ENCODE measurements at regions not wholly inside any gene's neighbourhood (a gene's known extent, or its start where the extent isn't known, plus 50 kb on each side); places are given as distances from the start of the nearest gene placed in this dataset.

- Histone ChIP-seq H3K4me1 (ENCODE audit: insufficient read depth, insufficient read length) (no peaks in the 10 kb centered on the region), H3K9ac (ENCODE audit: insufficient read length, low read depth) (no peak overlapping the region), H3K27me3 (ENCODE audit: insufficient read depth, insufficient read length) (no peaks in the 10 kb centered on the region), H3K36me3 (ENCODE audit: insufficient read depth, insufficient read length, low read length) (no peaks in the 10 kb centered on the region), H3K4me3 (ENCODE audit: insufficient read length, low read depth) (no peak overlapping the region), H3K9me3 (ENCODE audit: insufficient read depth, low read length) (no peaks in the 10 kb centered on the region)
- no peak for DNase-seq (ENCODE audit: low read depth, low spot score)
- TF ChIP-seq SUZ12 (IDR thresholded peaks at IDR 0.05; ENCODE audit: extremely low read depth, insufficient read depth, insufficient read length) (no peak), ZNF274 (IDR thresholded peaks at IDR 0.05; ENCODE audit: low read depth, low read length) (no peak), YY1 (IDR thresholded peaks at IDR 0.05; ENCODE audit: insufficient read depth, insufficient read length) (no peak)
Observed at GRCh38 chr14:99065551-99065950, 206.4 kb downstream of the BCL11B start.

GRCh38 chr14:99066378-99066777 is 205.6 kb downstream of the BCL11B start:
- no peak for DNase-seq (ENCODE audit: low read depth, low spot score)
- no peaks in the 10 kb centered on the region for H3K27me3 ChIP-seq (ENCODE audit: insufficient read depth, insufficient read length)
- TF ChIP-seq YY1 (IDR thresholded peaks at IDR 0.05; ENCODE audit: insufficient read depth, insufficient read length) (no peak), SUZ12 (IDR thresholded peaks at IDR 0.05; ENCODE audit: extremely low read depth, insufficient read depth, insufficient read length) (no peak), ZNF274 (IDR thresholded peaks at IDR 0.05; ENCODE audit: low read depth, low read length) (no peak)
- no peak overlapping the region for H3K9ac ChIP-seq (ENCODE audit: insufficient read length, low read depth)
- no peaks in the 10 kb centered on the region for H3K36me3 ChIP-seq (ENCODE audit: insufficient read depth, insufficient read length, low read length)
- H3K9me3 ChIP-seq (ENCODE audit: insufficient read depth, low read length) = no peaks in the 10 kb centered on the region
- H3K4me3 ChIP-seq (ENCODE audit: insufficient read length, low read depth) = no peak overlapping the region
- H3K4me1 ChIP-seq (ENCODE audit: insufficient read depth, insufficient read length) = no peaks in the 10 kb centered on the region

GRCh38 chr14:99067141-99067920 is 204.7 kb downstream of the BCL11B start:
- TF ChIP-seq ZNF274 (IDR thresholded peaks at IDR 0.05; ENCODE audit: low read depth, low read length) (no peak), SUZ12 (IDR thresholded peaks at IDR 0.05; ENCODE audit: extremely low read depth, insufficient read depth, insufficient read length) (no peak), YY1 (IDR thresholded peaks at IDR 0.05; ENCODE audit: insufficient read depth, insufficient read length) (no peak)
- Histone ChIP-seq H3K36me3 (ENCODE audit: insufficient read depth, insufficient read length, low read length) (no peaks in the 10 kb centered on the region), H3K4me3 (ENCODE audit: insufficient read length, low read depth) (no peak overlapping the region), H3K9ac (ENCODE audit: insufficient read length, low read depth) (no peak overlapping the region), H3K4me1 (ENCODE audit: insufficient read depth, insufficient read length) (no peaks in the 10 kb centered on the region), H3K27me3 (ENCODE audit: insufficient read depth, insufficient read length) (no peaks in the 10 kb centered on the region), H3K9me3 (ENCODE audit: insufficient read depth, low read length) (no peaks in the 10 kb centered on the region)
- DNase-seq (ENCODE audit: low read depth, low spot score) = no peak

- Histone ChIP-seq H3K9me3 (ENCODE audit: insufficient read depth, low read length) (no peaks in the 10 kb centered on the region), H3K4me3 (ENCODE audit: insufficient read length, low read depth) (no peak overlapping the region), H3K4me1 (ENCODE audit: insufficient read depth, insufficient read length) (no peaks in the 10 kb centered on the region), H3K36me3 (ENCODE audit: insufficient read depth, insufficient read length, low read length) (no peaks in the 10 kb centered on the region), H3K27me3 (ENCODE audit: insufficient read depth, insufficient read length) (no peaks in the 10 kb centered on the region), H3K9ac (ENCODE audit: insufficient read length, low read depth) (no peak overlapping the region)
- TF ChIP-seq SUZ12 (IDR thresholded peaks at IDR 0.05; ENCODE audit: extremely low read depth, insufficient read depth, insufficient read length) (no peak), YY1 (IDR thresholded peaks at IDR 0.05; ENCODE audit: insufficient read depth, insufficient read length) (no peak), ZNF274 (IDR thresholded peaks at IDR 0.05; ENCODE audit: low read depth, low read length) (no peak)
- DNase-seq (ENCODE audit: low read depth, low spot score) = no peak
Observed at GRCh38 chr14:99067927-99068326, 204.1 kb downstream of the BCL11B start.

GRCh38 chr14:99069946-99070345 is 202.1 kb downstream of the BCL11B start:
- no peaks in the 10 kb centered on the region for H3K36me3 ChIP-seq (ENCODE audit: insufficient read depth, insufficient read length, low read length)
- H3K9me3 ChIP-seq (ENCODE audit: insufficient read depth, low read length) = no peaks in the 10 kb centered on the region
- no peaks in the 10 kb centered on the region for H3K27me3 ChIP-seq (ENCODE audit: insufficient read depth, insufficient read length)
- H3K4me1 ChIP-seq (ENCODE audit: insufficient read depth, insufficient read length) = no peaks in the 10 kb centered on the region
- no peak for DNase-seq (ENCODE audit: low read depth, low spot score)
- TF ChIP-seq ZNF274 (IDR thresholded peaks at IDR 0.05; ENCODE audit: low read depth, low read length) (no peak), YY1 (IDR thresholded peaks at IDR 0.05; ENCODE audit: insufficient read depth, insufficient read length) (no peak), SUZ12 (IDR thresholded peaks at IDR 0.05; ENCODE audit: extremely low read depth, insufficient read depth, insufficient read length) (no peak)
- no peak overlapping the region for H3K9ac ChIP-seq (ENCODE audit: insufficient read length, low read depth)
- H3K4me3 ChIP-seq (ENCODE audit: insufficient read length, low read depth) = no peak overlapping the region

- H3K9me3 ChIP-seq (ENCODE audit: insufficient read depth, low read length) = no peaks in the 10 kb centered on the region
- H3K36me3 ChIP-seq (ENCODE audit: insufficient read depth, insufficient read length, low read length) = no peaks in the 10 kb centered on the region
- H3K27me3 ChIP-seq (ENCODE audit: insufficient read depth, insufficient read length) = no peaks in the 10 kb centered on the region
- H3K4me1 ChIP-seq (ENCODE audit: insufficient read depth, insufficient read length) = no peaks in the 10 kb centered on the region
- TF ChIP-seq ZNF274 (IDR thresholded peaks at IDR 0.05; ENCODE audit: low read depth, low read length) (no peak), YY1 (IDR thresholded peaks at IDR 0.05; ENCODE audit: insufficient read depth, insufficient read length) (no peak), SUZ12 (IDR thresholded peaks at IDR 0.05; ENCODE audit: extremely low read depth, insufficient read depth, insufficient read length) (no peak)
- DNase-seq (ENCODE audit: low read depth, low spot score) = no peak
- no peak overlapping the region for H3K4me3 ChIP-seq (ENCODE audit: insufficient read length, low read depth)
- no peak overlapping the region for H3K9ac ChIP-seq (ENCODE audit: insufficient read length, low read depth)
Observed at GRCh38 chr14:99072433-99072832, 199.6 kb downstream of the BCL11B start.

- Histone ChIP-seq H3K27me3 (ENCODE audit: insufficient read depth, insufficient read length) (no peaks in the 10 kb centered on the region), H3K36me3 (ENCODE audit: insufficient read depth, insufficient read length, low read length) (no peaks in the 10 kb centered on the region), H3K9ac (ENCODE audit: insufficient read length, low read depth) (no peak overlapping the region), H3K4me3 (ENCODE audit: insufficient read length, low read depth) (no peak overlapping the region), H3K9me3 (ENCODE audit: insufficient read depth, low read length) (no peaks in the 10 kb centered on the region), H3K4me1 (ENCODE audit: insufficient read depth, insufficient read length) (no peaks in the 10 kb centered on the region)
- TF ChIP-seq ZNF274 (IDR thresholded peaks at IDR 0.05; ENCODE audit: low read depth, low read length) (no peak), SUZ12 (IDR thresholded peaks at IDR 0.05; ENCODE audit: extremely low read depth, insufficient read depth, insufficient read length) (no peak), YY1 (IDR thresholded peaks at IDR 0.05; ENCODE audit: insufficient read depth, insufficient read length) (no peak)
- DNase-seq (ENCODE audit: low read depth, low spot score) = no peak
Observed at GRCh38 chr14:99072956-99073355, 199.0 kb downstream of the BCL11B start.
